ENCODE measurements at regions not wholly inside any gene's neighbourhood (a gene's known extent, or its start where the extent isn't known, plus 50 kb on each side); places are given as distances from the start of the nearest gene placed in this dataset.
"Not testable (repeated sequence)": the region's sequence is repeated elsewhere in the genome, so short reads cannot be mapped to it uniquely, and the experiment has no call there.

DNA sequence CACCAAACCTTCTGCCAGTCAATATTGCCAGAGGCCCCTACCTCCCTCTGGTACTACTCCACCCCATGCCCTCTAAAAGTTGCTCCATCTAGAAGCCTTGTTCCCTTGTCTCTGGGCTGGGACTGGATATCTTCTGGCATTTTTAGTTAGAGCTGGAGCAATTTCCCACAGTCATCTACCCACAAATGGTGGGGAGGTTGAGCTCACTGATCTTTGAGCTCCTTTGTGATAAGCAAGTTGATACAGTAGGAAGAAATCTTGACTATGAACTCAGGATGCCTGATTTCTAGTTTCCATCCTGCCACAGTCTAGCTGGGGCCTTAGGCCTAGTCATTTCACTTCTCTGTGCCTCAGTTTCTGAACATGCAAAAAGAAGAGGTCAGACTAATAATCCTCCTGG lies 155.0 kb downstream of the MAIP1 start:
- Histone ChIP-seq H4K20me1 (replicated peaks; ENCODE audit: insufficient read depth) (no peaks in the 10 kb centered on the region), H3K4me2 (no peak overlapping the region), H3K4me1 (ENCODE audit: insufficient read depth) (no peaks in the 10 kb centered on the region), H3K27me3 (ENCODE audit: insufficient read depth) (no peaks in the 10 kb centered on the region), H3K36me3 (ENCODE audit: insufficient read depth) (peaks cover 3% of the 10 kb centered on the region; the same call in 1 of the 2 replicates), H3K9me2 (ENCODE audit: insufficient read depth) (no peaks in the 10 kb centered on the region; the same call in 1 of the 2 replicates), H3K4me3 (no peak overlapping the region), H2AFZ (peak overlapping the region; percentile 72; the same call in 1 of the 2 replicates), H3K79me2 (replicated peaks; ENCODE audit: insufficient read depth) (no peaks in the 10 kb centered on the region), H3F3A (replicated peaks; ENCODE audit: low read depth) (no peaks in the 10 kb centered on the region), H3K27ac (ENCODE audit: low read depth) (no peak overlapping the region)
- H3K4me3 Mint-ChIP-seq, result no peak overlapping the region
- DNase-seq (ENCODE audit: low spot score) (no peak), ATAC-seq (no peak)
- H3K9me3 Mint-ChIP-seq, result peaks cover 17% of the 10 kb centered on the region
- H3K4me1 Mint-ChIP-seq, result no peaks in the 10 kb centered on the region
- peaks cover 5% of the 10 kb centered on the region; the same call in 2 of the 3 replicates for H3K36me3 Mint-ChIP-seq (ENCODE audit: low read depth)
- H3K27me3 Mint-ChIP-seq (ENCODE audit: insufficient read depth, low read depth, poor library complexity), result peaks cover 3% of the 10 kb centered on the region
- no peak overlapping the region for H3K27ac Mint-ChIP-seq
- TF ChIP-seq STAT1 (IDR thresholded peaks at IDR 0.05; ENCODE audit: unreplicated experiment) (no peak), EZH2 (IDR thresholded peaks at IDR 0.05; ENCODE audit: low read depth, unreplicated experiment) (no peak), ZNF331 (CRISPR knock-in tag; IDR thresholded peaks at IDR 0.05; ENCODE audit: low read depth) (no peak), ZNF114 (CRISPR knock-in tag; IDR thresholded peaks at IDR 0.05) (no peak)
- TF ChIP-seq, protein P1, sequence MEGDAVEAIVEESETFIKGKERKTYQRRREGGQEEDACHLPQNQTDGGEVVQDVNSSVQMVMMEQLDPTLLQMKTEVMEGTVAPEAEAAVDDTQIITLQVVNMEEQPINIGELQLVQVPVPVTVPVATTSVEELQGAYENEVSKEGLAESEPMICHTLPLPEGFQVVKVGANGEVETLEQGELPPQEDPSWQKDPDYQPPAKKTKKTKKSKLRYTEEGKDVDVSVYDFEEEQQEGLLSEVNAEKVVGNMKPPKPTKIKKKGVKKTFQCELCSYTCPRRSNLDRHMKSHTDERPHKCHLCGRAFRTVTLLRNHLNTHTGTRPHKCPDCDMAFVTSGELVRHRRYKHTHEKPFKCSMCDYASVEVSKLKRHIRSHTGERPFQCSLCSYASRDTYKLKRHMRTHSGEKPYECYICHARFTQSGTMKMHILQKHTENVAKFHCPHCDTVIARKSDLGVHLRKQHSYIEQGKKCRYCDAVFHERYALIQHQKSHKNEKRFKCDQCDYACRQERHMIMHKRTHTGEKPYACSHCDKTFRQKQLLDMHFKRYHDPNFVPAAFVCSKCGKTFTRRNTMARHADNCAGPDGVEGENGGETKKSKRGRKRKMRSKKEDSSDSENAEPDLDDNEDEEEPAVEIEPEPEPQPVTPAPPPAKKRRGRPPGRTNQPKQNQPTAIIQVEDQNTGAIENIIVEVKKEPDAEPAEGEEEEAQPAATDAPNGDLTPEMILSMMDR (conservative IDR thresholded peaks at IDR 0.05; ENCODE audit: low read depth in 2 of 2), result no peak
- TF ChIP-seq, protein P2, sequence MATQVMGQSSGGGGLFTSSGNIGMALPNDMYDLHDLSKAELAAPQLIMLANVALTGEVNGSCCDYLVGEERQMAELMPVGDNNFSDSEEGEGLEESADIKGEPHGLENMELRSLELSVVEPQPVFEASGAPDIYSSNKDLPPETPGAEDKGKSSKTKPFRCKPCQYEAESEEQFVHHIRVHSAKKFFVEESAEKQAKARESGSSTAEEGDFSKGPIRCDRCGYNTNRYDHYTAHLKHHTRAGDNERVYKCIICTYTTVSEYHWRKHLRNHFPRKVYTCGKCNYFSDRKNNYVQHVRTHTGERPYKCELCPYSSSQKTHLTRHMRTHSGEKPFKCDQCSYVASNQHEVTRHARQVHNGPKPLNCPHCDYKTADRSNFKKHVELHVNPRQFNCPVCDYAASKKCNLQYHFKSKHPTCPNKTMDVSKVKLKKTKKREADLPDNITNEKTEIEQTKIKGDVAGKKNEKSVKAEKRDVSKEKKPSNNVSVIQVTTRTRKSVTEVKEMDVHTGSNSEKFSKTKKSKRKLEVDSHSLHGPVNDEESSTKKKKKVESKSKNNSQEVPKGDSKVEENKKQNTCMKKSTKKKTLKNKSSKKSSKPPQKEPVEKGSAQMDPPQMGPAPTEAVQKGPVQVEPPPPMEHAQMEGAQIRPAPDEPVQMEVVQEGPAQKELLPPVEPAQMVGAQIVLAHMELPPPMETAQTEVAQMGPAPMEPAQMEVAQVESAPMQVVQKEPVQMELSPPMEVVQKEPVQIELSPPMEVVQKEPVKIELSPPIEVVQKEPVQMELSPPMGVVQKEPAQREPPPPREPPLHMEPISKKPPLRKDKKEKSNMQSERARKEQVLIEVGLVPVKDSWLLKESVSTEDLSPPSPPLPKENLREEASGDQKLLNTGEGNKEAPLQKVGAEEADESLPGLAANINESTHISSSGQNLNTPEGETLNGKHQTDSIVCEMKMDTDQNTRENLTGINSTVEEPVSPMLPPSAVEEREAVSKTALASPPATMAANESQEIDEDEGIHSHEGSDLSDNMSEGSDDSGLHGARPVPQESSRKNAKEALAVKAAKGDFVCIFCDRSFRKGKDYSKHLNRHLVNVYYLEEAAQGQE (IDR thresholded peaks at IDR 0.05; ENCODE audit: unreplicated experiment), result no peak

DNA sequence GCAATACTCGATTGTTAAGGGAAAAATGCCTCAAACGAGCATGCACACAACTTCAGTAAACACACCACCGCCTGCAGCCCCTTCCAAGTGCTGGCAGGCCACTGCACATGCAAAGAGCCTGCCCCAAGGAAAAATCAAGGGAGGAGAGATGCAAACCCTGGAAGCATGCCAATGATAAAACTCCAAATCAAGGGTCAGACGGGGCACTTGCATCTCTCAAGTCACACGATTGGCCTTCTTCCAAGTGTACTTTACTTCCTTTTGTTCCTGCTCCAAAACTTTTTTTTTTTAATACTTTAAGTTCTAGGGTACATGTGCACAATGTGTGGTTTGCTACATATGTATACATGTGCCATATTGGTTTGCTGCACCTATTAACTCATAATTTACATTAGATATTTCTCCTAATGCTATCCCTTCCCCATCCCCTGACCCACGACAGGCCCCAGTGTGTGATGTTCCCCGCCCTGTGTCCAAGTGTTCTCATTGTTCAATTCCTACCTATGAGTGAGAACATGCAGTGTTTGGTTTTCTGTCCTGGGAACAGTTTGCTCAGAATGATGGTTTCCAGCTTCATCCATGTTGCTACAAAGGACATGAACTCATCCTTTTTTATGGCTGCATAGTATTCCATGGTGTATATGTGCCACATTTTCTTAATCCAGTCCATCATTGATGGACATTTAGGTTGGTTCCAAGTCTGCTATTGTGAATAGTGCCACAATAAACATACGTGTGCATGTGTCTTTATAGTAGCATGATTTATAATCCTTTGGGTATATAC lies 157.8 kb downstream of the MAIP1 start:
- H3K79me2 ChIP-seq (replicated peaks; ENCODE audit: insufficient read depth); H3K27ac ChIP-seq (ENCODE audit: low read depth); H3K27ac Mint-ChIP-seq; H3K27me3 Mint-ChIP-seq (ENCODE audit: insufficient read depth, low read depth, poor library complexity); H3F3A ChIP-seq (replicated peaks; ENCODE audit: low read depth); H3K36me3 Mint-ChIP-seq (ENCODE audit: low read depth); H3K27me3 ChIP-seq (ENCODE audit: insufficient read depth); H3K4me2 ChIP-seq; H3K4me3 Mint-ChIP-seq; H4K20me1 ChIP-seq (replicated peaks; ENCODE audit: insufficient read depth); H3K4me3 ChIP-seq; H3K4me1 Mint-ChIP-seq; H3K36me3 ChIP-seq (ENCODE audit: insufficient read depth); H3K4me1 ChIP-seq (ENCODE audit: insufficient read depth); ATAC-seq; H3K9me2 ChIP-seq (ENCODE audit: insufficient read depth); DNase-seq (ENCODE audit: low spot score): not testable (repeated sequence)
- H2AFZ ChIP-seq, result peak overlapping the region; percentile 84
- H3K9me3 Mint-ChIP-seq, result peaks cover 23% of the 10 kb centered on the region

Data from GM23338 (cell line).